ENCODE measurements at regions not wholly inside any gene's neighbourhood (a gene's known extent, or its start where the extent isn't known, plus 50 kb on each side); places are given as distances from the start of the nearest gene placed in this dataset.

GRCh38 chr21:28547766-28548165 is 444.9 kb downstream of the LTN1 start:
- DNase-seq (ENCODE audit: low spot score) (no peak), ATAC-seq (no peak)

DNA sequence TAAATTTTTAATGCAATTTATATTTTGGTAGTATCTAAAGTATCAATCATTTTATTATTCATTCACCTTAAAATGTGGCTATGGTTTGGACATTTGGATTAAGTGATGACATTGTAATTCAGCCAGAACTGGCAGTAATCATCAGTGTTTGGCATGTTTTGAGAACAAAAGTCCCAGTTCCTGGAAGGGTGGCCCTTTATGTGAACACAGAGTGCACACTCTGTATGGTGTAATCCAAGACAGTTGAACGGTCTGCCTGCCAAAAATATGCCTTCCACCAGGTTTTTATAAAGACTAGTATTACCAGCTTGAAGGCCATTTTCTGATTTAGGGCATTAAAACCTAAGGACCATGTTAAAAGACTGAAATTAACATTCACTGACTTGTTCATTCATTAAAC is 448.7 kb downstream of the LTN1 start:
- DNase-seq (ENCODE audit: low spot score) (peak; percentile 53), ATAC-seq (peak; percentile 91)

GRCh38 chr21:28541371-28542112 is 451.1 kb downstream of the LTN1 start:
- DNase-seq (ENCODE audit: low spot score) (no peak), ATAC-seq (no peak)

DNA sequence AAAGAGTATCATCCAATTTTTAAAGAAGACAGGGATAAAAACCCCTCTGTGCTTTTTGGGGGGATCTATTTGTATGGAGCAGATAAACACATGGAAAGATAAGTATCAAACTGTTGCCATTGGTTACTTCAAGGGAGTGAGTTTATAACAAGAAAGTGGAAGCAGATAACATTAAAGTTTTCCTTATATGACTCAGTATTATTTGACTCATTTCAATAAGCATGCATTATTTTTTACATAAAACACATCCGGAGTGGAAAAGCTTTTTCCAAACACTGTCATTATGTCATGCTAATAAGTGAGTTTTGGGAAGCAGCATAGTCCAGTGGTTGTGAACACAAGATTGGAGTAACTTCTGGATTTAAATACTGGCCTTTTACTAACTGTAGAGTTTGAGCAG is 452.2 kb downstream of the LTN1 start:
- DNase-seq (ENCODE audit: low spot score) (no peak), ATAC-seq (no peak)

GRCh38 chr21:28539623-28539988 is 453.1 kb downstream of the LTN1 start:
- peak; percentile 69 for ATAC-seq

DNA sequence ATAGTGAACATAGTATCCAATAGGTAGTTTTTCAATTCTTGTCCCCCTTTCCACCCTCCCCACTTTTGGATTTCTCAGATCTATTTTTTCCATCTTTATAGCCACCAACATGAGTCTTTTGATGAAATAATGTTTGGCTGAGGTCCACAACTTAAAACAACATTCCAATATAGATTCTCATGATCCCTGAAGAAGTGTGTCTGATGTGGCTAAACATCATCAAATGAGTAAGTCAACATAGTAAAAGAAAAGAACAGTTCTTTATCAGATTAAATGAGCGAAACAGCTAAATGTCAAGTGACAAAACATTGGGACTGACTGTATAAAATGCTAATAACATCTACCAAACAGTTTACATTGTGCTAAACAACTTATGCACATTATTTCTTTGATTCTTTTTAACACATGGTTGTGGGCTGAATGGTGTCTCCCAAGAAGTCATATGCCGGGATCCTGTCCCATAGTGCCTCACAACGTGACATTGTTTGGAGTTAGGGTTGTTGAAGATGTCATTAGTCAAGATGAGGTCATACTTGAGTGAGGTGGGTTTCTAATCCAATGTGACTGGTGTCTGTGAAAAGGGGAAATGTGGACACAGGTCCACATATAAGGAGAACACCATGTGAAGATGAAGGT is 453.6 kb downstream of the LTN1 start:
- ATAC-seq: no peak
- no peak for DNase-seq (ENCODE audit: low spot score)

More at GRCh38 chr21:28539623-28539988, 453.1 kb downstream of the LTN1 start:
- DNase-seq (ENCODE audit: low spot score): no peak

DNA sequence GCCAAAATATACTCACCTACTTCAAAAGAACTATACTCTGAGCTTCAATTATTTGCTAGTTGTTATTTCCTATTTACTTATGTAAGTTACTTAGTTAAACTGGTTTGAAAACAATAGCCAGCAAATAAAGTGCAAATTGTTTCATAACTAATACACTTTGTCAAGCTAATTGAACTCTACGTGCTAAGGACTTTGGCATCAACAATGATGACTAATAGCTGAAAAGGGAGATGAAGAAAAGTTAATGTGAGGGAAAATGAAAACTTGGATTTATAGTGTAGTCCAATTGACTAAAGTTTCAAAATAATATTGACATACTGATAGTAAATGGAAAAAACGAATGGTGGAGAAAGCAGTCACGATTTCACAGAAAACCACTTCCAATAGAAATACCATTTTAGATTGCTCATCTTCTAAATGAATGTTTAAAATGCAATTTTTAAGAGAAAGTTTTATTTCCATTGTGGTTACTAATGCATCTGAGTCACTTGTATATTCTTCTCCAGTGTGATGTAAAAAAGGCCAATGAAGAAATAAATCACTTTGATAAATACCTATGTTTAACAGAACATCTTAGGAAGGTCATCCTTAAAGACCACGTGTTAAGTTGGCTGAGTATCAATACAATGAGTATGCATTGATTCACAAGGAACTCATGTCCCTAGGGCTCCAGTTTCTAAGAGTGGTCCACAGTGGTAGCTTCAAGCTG is 455.2 kb downstream of the LTN1 start:
- no peak for ATAC-seq
- DNase-seq (ENCODE audit: low spot score): no peak

DNA sequence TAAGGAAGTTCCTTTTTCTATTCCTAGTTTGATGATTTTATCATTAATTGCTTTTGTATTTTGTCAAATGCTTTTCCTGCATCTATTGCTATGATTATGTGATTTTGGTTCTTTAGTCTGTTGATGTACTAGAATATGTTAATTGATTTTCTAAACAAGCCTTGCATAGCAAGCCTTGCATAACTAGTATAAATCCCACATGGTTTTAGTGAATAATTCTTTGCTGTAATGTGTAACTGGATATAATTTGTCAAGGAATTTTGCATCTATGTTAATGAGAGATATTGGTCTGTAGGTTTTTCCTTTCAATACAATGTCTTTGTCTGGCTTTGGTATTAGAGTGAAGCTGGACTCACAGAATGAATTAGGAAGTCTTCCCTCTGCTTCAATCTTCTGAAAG is 460.2 kb downstream of the LTN1 start:
- no peak for DNase-seq (ENCODE audit: low spot score)
- ATAC-seq: no peak

GRCh38 chr21:28523367-28523766 is 469.3 kb downstream of the LTN1 start:
- DNase-seq (ENCODE audit: low spot score) (no peak), ATAC-seq (no peak)

GRCh38 chr21:28522014-28522799 is 470.5 kb downstream of the LTN1 start:
- ATAC-seq (peak; percentile 66), DNase-seq (ENCODE audit: low spot score) (no peak)

- DNase-seq (ENCODE audit: low spot score): no peak
- ATAC-seq: no peak
These were observed 474.0 kb downstream of the LTN1 start for GRCh38 chr21:28518630-28519029.

DNA sequence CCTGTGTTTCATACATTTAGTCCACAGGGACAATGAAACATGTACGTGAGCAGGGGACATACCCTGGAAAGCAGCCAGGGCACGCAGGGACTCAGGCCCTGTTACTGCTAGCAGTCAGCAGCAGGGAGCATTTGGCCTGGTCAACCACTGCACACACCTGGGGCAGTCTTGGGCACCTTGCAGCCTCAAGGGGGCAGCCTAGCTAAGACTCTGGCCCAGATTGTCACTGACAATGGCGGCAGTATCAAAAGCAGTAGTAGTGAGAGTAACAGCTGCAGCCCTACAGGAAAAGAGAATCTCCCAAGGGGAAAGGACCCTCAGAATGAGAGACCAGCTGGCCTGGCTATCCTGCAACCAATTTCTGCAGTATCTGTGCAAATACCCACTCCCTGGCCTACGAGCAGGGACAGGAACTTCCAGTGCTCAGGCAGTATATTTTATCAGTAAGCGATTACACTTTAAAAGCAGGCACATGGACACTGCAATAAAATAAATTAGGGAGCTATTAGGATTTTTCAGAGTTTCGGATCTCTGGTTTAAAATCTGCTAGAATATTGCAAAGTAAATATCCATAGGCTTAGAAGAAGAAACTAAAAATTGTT is 475.6 kb downstream of the LTN1 start:
- ATAC-seq (peak; percentile 100), DNase-seq (ENCODE audit: low spot score) (peak; percentile 75)

DNA sequence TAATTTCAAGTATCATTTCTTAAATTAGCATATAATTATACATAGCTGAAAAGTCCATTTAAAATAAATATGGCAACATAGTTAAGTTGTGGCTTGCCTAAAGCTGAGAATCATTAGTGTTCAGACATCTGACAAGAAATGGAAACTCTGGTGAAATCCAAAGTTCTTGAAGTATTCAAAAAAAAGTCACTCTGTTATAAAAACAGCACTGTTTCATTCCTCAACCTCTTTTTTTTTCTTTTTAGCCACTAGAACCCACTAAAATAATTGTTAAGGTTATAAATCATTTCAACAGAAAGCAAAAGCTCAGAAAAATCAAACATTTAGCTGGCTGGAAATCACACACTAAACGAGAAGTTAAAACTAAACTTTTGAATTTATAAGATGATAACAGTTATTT is 476.7 kb downstream of the LTN1 start:
- ATAC-seq (no peak), DNase-seq (ENCODE audit: low spot score) (no peak)

- no peak for ATAC-seq
- DNase-seq (ENCODE audit: low spot score): no peak
These were observed 479.2 kb downstream of the LTN1 start for GRCh38 chr21:28513428-28513827.

DNA sequence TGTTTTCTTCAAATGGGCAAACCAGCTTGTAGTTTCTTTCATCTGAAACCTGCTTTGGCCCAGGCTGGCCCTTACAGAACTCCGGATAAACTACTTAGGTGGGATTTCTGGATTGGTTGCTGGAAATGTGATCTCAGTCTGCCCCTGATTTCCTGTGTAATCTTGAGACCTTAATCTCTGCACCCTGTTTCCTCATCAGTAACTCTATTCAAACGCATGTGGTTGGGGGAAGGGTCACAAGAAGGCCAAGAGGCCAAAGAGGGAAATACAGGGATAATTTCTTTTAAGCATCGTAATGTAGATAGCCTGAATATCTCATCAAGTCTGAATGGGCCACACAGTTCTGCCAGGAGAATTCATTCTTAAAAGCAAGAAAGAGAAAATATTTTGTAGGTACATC is 483.6 kb downstream of the LTN1 start:
- DNase-seq (ENCODE audit: low spot score): no peak
- no peak for ATAC-seq

DNA sequence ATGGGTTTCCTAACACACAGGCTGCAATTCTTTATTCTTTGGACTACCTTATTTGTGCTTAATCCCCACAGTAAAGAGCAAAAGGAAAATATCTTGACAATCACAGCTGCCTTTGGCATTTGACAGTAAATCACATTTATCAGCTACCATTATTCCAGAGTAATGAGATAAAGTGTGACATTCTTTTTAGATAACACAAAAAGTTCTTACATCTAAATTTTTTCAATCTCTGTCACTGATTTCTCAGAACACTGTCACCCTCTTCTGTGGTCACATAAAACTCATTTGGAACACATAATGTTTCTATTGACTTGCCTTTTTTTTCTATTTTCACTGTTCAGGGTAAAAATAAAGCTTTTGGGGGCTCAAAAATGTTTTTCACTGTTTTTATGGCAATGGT is 484.6 kb downstream of the LTN1 start:
- ATAC-seq (no peak), DNase-seq (ENCODE audit: low spot score) (no peak)

DNA sequence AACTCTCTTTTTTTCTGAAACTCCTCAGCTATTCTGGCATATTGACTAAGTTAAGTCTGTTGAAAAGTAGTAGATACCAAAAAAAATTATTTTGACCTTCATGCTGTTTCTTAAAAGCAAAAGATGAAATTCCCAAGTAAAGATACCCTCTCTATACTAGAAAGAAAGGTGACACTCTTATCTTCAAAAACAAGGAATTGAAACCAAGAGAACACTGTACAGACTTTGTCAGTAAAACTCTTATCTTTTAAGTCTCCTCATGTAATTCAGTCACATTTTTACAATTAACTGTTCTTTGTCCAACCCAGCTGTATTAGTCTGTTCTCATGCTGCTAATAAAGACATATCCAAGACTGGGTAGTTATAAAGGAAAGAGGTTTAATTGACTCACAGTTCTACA is 496.2 kb downstream of the LTN1 start:
- ATAC-seq (no peak), DNase-seq (ENCODE audit: low spot score) (no peak)

GRCh38 chr21:28492127-28492526 is 500.6 kb downstream of the LTN1 start:
- DNase-seq (ENCODE audit: low spot score) (no peak), ATAC-seq (peak; percentile 61)

- DNase-seq (ENCODE audit: low spot score) (no peak), ATAC-seq (no peak)
These were observed 502.8 kb downstream of the LTN1 start for GRCh38 chr21:28489821-28490350.

DNA sequence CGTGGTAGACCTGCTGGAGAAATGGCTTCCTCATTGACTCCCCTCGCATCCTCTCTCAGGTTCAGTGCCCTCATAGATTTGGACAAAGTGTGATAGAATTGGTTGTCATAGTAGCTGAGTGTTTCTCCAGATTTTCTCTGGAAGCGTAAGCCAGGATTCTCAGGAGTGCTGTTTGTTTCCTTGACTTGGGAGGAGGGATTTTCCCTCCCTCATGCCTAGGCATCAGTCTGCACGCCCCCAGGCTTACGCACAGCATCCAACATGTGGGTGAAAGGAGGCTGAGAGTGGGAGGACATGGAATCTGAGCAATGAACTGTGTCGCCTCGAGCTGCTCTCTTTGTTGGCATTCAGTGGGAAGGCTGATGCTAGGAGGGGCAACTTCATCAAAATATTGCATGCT is 503.5 kb downstream of the LTN1 start:
- no peak for DNase-seq (ENCODE audit: low spot score)

More for the DNA sequence above, 503.5 kb downstream of the LTN1 start:
- ATAC-seq: no peak
